Body of pancreas (tissue), 4 donors: ENCODE measurements at regions not wholly inside any gene's neighbourhood (a gene's known extent, or its start where the extent isn't known, plus 50 kb on each side); places are given as distances from the start of the nearest gene placed in this dataset. TPM values are rescaled to one million over a fixed set of nuclear protein-coding genes. Genes with fewer than 3 reads are reported as not detected.

Experiments used
- ATAC-seq: fragments of 150-250 bp; one replicate; pipeline ENCODE4 v1.9.1; 2016
- DNase-seq, 4 donors: peaks; one replicate each; pipeline ENCODE4 v3.0.0-alpha.2; 2019
- H3K27ac ChIP-seq, 4 donors: fragments of 200-600 bp; sonication (generic); 1 replicate in 3 of 4; 2 replicates in 1 of 4; pipeline versions ENCODE4 v1.5.1 to v1.6.1; 2016 to 2019; ENCODE audit warnings: mild to moderate bottlenecking in 1 of 4, mixed read lengths in 1 of 4, moderate library complexity in 1 of 4
- H3K27me3 ChIP-seq, 2 donors: fragments of 200-600 bp; sonication (generic); one replicate each; pipeline ENCODE4 v1.6.0; 2016; ENCODE audit warnings: mild to moderate bottlenecking in 1 of 2
- H3K36me3 ChIP-seq, 2 donors: fragments of 200-600 bp; sonication (generic); replicated peaks in 1 of 2; 2 replicates each; pipeline ENCODE4 v1.5.1; 2016; ENCODE audit warnings: low read depth in 2 of 2; ENCODE audit not compliant: insufficient read depth in 1 of 2
- H3K4me1 ChIP-seq: fragments of 200-600 bp; sonication (generic); one replicate; pipeline ENCODE4 v1.6.0; 2016
- H3K4me3 ChIP-seq, 2 donors: fragments of 200-600 bp; sonication (generic); 1 replicate in 1 of 2; 2 replicates in 1 of 2; pipeline ENCODE4 v1.5.1; 2016 to 2019
- H3K9me3 ChIP-seq, 3 donors: fragments of 200-600 bp; sonication (generic); 1 replicate in 2 of 3; 2 replicates in 1 of 3; pipeline ENCODE4 v1.5.1; 2016
- POLR2A ChIP-seq, 3 donors: fragments of 450-650 bp; IDR thresholded peaks; one replicate each; pipeline ENCODE4 v1.6.1; 2016; ENCODE audit warnings: antibody characterized with exemption in 3 of 3, mild to moderate bottlenecking in 2 of 3
- WGBS, 2 donors: methylation state at CpG; one replicate each; pipeline ENCODE4 v1.1.5; 2017; 5-methylcytosine and 5-hydroxymethylcytosine counted together
- intact Hi-C: fragments of 100-400 bp; cut with DNase I; formaldehyde crosslinking; loops from one replicate; pipeline ENCODE4 v1.15.1; 2023
- microRNA counts, 2 donors: library from miRNA; unstranded; fragments of <30 nt; microRNA quantifications; one replicate each; lab custom pipeline; 2017
- microRNA-seq, 2 donors: library from miRNA; unstranded; fragments of <30 nt; microRNA quantifications; one replicate each; pipeline ENCODE4, GENCODE V29; 2016; ENCODE audit warnings: borderline number of aligned reads in 2 of 2, borderline replicate concordance in 2 of 2
- small RNA-seq: library from RNA; depleted of rRNA; stranded (forward); fragments of <200 nt; gene quantifications from one replicate; pipeline ENCODE3, GENCODE V24; 2016
- TF ChIP-seq, protein P1 (sequence below), 7 experiments: fragments of 450-650 bp in 4 of 7; fragments of 200-600 bp in 3 of 7; sonication (generic) in 3 of 7; IDR thresholded peaks; one replicate each; pipeline ENCODE4 v1.5.1; 2016 to 2019; ENCODE audit warnings: antibody characterized with exemption in 7 of 7

DNA sequence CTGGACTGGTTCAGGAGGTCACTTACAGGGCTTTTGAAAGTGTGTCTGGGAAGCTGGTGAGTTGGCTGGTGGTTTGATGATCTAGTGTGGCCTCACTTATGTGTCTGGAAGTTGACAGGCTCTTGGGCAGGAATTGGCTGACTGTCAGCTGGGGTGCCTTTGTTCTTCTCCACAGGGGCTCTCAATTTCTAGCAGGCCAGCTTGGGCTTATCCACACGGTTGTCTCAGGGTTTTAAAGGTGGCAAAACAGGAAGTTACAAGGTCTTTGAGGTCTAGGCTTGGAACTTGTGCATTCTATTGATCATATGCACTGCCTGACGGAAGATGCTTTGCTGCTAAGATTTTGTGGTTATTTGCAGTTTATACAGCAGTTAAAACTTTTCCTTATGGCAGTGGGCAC, 52.0 kb upstream of the CELF4 start:
- no peak overlapping the region for H3K27ac ChIP-seq
- H3K4me1 ChIP-seq: no peaks in the 10 kb centered on the region
- DNase-seq (no peak), ATAC-seq (no peak)
- WGBS, 2 donors: 37 to 40% methylated on average over 2 of the region's 2 CpGs
- no peaks in the 10 kb centered on the region for H3K27me3 ChIP-seq
- no peaks in the 10 kb centered on the region for H3K9me3 ChIP-seq
- intact Hi-C loops: no loop called here
- H3K36me3 ChIP-seq: no peaks in the 10 kb centered on the region
- no peak overlapping the region for H3K4me3 ChIP-seq
- TF ChIP-seq POLR2A (IDR thresholded peaks at IDR 0.05): no peak
- TF ChIP-seq, protein P1, sequence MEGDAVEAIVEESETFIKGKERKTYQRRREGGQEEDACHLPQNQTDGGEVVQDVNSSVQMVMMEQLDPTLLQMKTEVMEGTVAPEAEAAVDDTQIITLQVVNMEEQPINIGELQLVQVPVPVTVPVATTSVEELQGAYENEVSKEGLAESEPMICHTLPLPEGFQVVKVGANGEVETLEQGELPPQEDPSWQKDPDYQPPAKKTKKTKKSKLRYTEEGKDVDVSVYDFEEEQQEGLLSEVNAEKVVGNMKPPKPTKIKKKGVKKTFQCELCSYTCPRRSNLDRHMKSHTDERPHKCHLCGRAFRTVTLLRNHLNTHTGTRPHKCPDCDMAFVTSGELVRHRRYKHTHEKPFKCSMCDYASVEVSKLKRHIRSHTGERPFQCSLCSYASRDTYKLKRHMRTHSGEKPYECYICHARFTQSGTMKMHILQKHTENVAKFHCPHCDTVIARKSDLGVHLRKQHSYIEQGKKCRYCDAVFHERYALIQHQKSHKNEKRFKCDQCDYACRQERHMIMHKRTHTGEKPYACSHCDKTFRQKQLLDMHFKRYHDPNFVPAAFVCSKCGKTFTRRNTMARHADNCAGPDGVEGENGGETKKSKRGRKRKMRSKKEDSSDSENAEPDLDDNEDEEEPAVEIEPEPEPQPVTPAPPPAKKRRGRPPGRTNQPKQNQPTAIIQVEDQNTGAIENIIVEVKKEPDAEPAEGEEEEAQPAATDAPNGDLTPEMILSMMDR (IDR thresholded peaks at IDR 0.05): no peak

MicroRNAs in the stretch of these regions (microRNA counts, 767-probe panel; counts per million panel counts)
- microRNA hsa-miR-924 (lab: Ali Mortazavi, UCI): 0 to 736 counts per million in 2 donors

Small RNAs in the stretch of these regions (microRNA-seq; reads per million reads assigned to microRNA genes)
- gene MIR4318 (0 reads per million in 2 donors), gene MIR5583-1 (0 reads per million in 2 donors), gene MIR5583-2 (0 reads per million in 2 donors), gene MIR924 (0 reads per million in 2 donors)

Small RNAs in the stretch of these regions (small RNA-seq; reads per million reads assigned to genes)
- gene AC011712.1: not detected
- not detected for gene MIR4318
- not detected for gene MIR5583-1
- gene RN7SKP182: not detected
- not detected for gene RNU6-1242P
- not detected for gene RNU6-706P
